Spleen (tissue), 11 donors: ENCODE measurements at regions not wholly inside any gene's neighbourhood (a gene's known extent, or its start where the extent isn't known, plus 50 kb on each side); places are given as distances from the start of the nearest gene placed in this dataset.
"Not testable (repeated sequence)": the region's sequence is repeated elsewhere in the genome, so short reads cannot be mapped to it uniquely, and the experiment has no call there.

ENCODE experiments used
- DNase-seq: peaks from one replicate; pipeline ENCODE4 v3.0.0-alpha.2; 2020
- H3K27ac ChIP-seq, 8 donors: fragments of 200-600 bp; sonication (generic) in 7 of 8; 1 replicate in 4 of 8; 2 replicates in 4 of 8; pipeline versions ENCODE4 v1.5.0 to v1.8.0; 2016 to 2021; ENCODE audit warnings: inconsistent platforms in 4 of 8, mild to moderate bottlenecking in 4 of 8, moderate library complexity in 1 of 8
- H3K27me3 ChIP-seq, 7 donors: fragments of 200-600 bp; sonication (generic) in 6 of 7; replicated peaks in 1 of 7; 1 replicate in 4 of 7; 2 replicates in 3 of 7; pipeline versions ENCODE4 v1.5.0 to v1.8.0; 2016 to 2021; ENCODE audit warnings: inconsistent platforms in 3 of 7, mild to moderate bottlenecking in 1 of 7
- H3K36me3 ChIP-seq, 6 donors: fragments of 200-600 bp; sonication (generic) in 5 of 6; 1 replicate in 4 of 6; 2 replicates in 2 of 6; pipeline versions ENCODE4 v1.5.0 to v1.8.0; 2016 to 2021; ENCODE audit warnings: inconsistent platforms in 2 of 6
- H3K4me1 ChIP-seq, 6 donors: fragments of 200-600 bp; sonication (generic) in 5 of 6; 1 replicate in 3 of 6; 2 replicates in 3 of 6; pipeline versions ENCODE4 v1.5.0 to v1.8.0; 2016 to 2021; ENCODE audit warnings: inconsistent platforms in 3 of 6
- H3K4me3 ChIP-seq, 8 donors: fragments of 200-600 bp; sonication (generic) in 7 of 8; 1 replicate in 4 of 8; 2 replicates in 4 of 8; pipeline versions ENCODE4 v1.5.0 to v1.8.0; 2016 to 2021; ENCODE audit warnings: inconsistent platforms in 4 of 8, mild to moderate bottlenecking in 4 of 8, moderate library complexity in 2 of 8
- H3K9me3 ChIP-seq, 8 donors: fragments of 200-600 bp; sonication (generic) in 7 of 8; 1 replicate in 4 of 8; 2 replicates in 4 of 8; pipeline versions ENCODE4 v1.5.0 to v1.8.0; 2016 to 2021; ENCODE audit warnings: inconsistent platforms in 4 of 8
- POLR2A ChIP-seq, 3 donors: fragments of 450-650 bp; IDR thresholded peaks; one replicate each; pipeline ENCODE4 v1.5.1; 2017; ENCODE audit warnings: antibody characterized with exemption in 3 of 3, mild to moderate bottlenecking in 1 of 3
- POLR2AphosphoS5 ChIP-seq, 3 donors: sonication (generic); formaldehyde crosslinking; IDR thresholded peaks; one replicate each; pipeline ENCODE4 v1.5.1; 2017; ENCODE audit warnings: antibody characterized with exemption in 3 of 3
- WGBS, 5 donors: extraction: QIAGEN DNeasy Blood & Tissue Kit in 3 of 5; methylation state at CpG; one replicate each; pipeline versions ENCODE4 v1.1.5 to v1.1.7; 2013 to 2018; 5-methylcytosine and 5-hydroxymethylcytosine counted together
- intact Hi-C: fragments of 100-400 bp; cut with DNase I; formaldehyde crosslinking; loops from one replicate; pipeline ENCODE4 v1.15.0; 2023; ENCODE audit warnings: low total_unique reads
- TF ChIP-seq, protein P1 (sequence below), 11 experiments: fragments of 200-600 bp in 7 of 11; fragments of 450-650 bp in 4 of 11; sonication (generic) in 4 of 11; IDR thresholded peaks in 8 of 11; conservative IDR thresholded peaks in 3 of 11; 1 replicate in 7 of 11; 2 replicates in 4 of 11; pipeline versions ENCODE4 v1.4.0 to v1.8.0; 2016 to 2021; ENCODE audit warnings: antibody characterized with exemption in 11 of 11, inconsistent platforms in 4 of 11, mild to moderate bottlenecking in 1 of 11
- donor health status: healthy with polysubstance abuse.
- donor health status: DM: no; HTN: no; CAD: no; lungs with moderate emphysema.
- donor health status: DM: no; HTN: no; CAD: no.
- donor health status: Bipolar disorder and iron deficiency.
- donor health status: healthy.
- donor health status: DM: no; HTN: no; CAD: no.
- donor health status: DM: yes; HTN: yes; CAD: no.

DNA sequence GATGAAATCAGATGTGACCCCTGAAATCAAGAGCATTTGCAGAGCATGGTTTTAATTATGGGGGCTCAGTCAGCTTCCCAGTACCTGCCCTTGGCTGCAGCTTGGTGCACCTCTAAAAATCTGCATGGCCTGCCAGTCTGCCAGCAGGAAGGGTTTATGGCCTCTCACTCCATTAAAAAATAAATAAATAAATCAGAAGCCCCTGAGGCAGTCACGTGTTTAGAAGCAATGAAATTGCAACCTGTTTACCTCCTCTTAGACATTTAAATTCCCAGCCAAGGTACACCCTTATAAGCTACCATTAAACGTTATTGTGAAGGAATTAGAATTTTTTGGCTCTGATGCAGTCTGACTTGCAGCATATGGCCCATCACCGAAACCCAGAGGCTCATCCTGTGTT lies 114.0 kb upstream of the LDB2 start:
- H3K4me3 ChIP-seq = no peak overlapping the region
- intact Hi-C loops = no loop called here
- no peaks in the 10 kb centered on the region for H3K27me3 ChIP-seq
- TF ChIP-seq, protein P1, sequence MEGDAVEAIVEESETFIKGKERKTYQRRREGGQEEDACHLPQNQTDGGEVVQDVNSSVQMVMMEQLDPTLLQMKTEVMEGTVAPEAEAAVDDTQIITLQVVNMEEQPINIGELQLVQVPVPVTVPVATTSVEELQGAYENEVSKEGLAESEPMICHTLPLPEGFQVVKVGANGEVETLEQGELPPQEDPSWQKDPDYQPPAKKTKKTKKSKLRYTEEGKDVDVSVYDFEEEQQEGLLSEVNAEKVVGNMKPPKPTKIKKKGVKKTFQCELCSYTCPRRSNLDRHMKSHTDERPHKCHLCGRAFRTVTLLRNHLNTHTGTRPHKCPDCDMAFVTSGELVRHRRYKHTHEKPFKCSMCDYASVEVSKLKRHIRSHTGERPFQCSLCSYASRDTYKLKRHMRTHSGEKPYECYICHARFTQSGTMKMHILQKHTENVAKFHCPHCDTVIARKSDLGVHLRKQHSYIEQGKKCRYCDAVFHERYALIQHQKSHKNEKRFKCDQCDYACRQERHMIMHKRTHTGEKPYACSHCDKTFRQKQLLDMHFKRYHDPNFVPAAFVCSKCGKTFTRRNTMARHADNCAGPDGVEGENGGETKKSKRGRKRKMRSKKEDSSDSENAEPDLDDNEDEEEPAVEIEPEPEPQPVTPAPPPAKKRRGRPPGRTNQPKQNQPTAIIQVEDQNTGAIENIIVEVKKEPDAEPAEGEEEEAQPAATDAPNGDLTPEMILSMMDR (IDR thresholded peaks at IDR 0.05 in 8 of 11, conservative IDR thresholded peaks at IDR 0.05 in 3 of 11) = no peak
- TF ChIP-seq POLR2A (IDR thresholded peaks at IDR 0.05) (no peak), POLR2AphosphoS5 (IDR thresholded peaks at IDR 0.05) (no peak)
- no peaks in the 10 kb centered on the region for H3K4me1 ChIP-seq
- 76 to 87% (median 81%) methylated on average over 3 of the region's 3 CpGs for WGBS, 5 donors
- no peak for DNase-seq
- peaks cover 0 to 9% (median 2%) of the 10 kb centered on the region in 8 donors for H3K9me3 ChIP-seq
- no peaks in the 10 kb centered on the region for H3K36me3 ChIP-seq
- no peak overlapping the region for H3K27ac ChIP-seq

DNA sequence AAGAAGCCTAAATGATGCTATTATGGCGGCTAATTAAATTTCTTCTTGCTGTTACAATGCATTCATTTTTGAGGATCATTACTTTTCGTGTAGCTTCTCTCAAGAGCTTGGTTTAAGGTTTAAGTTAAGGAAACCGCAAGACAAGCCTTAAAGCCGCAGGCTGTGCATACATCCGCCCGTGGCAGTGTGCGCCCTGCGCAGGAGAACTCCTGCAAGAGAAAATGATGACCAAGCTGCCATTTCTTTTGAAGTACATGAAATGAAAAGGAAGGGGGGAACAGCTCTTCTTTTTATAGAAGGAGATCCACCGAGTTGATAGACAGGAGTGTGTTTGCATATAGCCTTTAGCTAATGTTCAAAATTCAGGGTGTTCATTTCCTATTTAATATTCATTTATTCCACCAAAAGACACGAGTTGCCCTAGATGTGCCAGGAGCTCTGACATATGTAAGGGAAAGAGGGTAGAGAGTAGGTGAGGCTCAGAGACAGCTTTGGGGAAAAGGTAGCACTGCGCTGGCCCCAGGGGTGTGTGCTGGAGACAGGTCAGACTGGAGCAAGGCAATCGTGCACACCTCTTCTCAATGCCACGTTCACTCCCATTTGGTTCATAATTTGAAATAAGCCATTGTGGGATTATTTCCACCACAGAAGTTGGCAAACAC lies 112.1 kb upstream of the LDB2 start:
- peaks cover 0 to 9% (median 2%) of the 10 kb centered on the region in 8 donors for H3K9me3 ChIP-seq
- H3K27ac ChIP-seq = no peak overlapping the region
- H3K27me3 ChIP-seq = no peaks in the 10 kb centered on the region
- H3K4me1 ChIP-seq = no peaks in the 10 kb centered on the region
- H3K4me3 ChIP-seq = no peak overlapping the region
- DNase-seq = no peak
- intact Hi-C loops = no loop called here
- H3K36me3 ChIP-seq = no peaks in the 10 kb centered on the region
- WGBS, 5 donors = 89 to 95% (median 91%) methylated on average over 13 of the region's 13 CpGs
- TF ChIP-seq, protein P1 (IDR thresholded peaks at IDR 0.05 in 8 of 11, conservative IDR thresholded peaks at IDR 0.05 in 3 of 11) = no peak
- no peak for TF ChIP-seq POLR2AphosphoS5 (IDR thresholded peaks at IDR 0.05)
- no peak for TF ChIP-seq POLR2A (IDR thresholded peaks at IDR 0.05)

DNA sequence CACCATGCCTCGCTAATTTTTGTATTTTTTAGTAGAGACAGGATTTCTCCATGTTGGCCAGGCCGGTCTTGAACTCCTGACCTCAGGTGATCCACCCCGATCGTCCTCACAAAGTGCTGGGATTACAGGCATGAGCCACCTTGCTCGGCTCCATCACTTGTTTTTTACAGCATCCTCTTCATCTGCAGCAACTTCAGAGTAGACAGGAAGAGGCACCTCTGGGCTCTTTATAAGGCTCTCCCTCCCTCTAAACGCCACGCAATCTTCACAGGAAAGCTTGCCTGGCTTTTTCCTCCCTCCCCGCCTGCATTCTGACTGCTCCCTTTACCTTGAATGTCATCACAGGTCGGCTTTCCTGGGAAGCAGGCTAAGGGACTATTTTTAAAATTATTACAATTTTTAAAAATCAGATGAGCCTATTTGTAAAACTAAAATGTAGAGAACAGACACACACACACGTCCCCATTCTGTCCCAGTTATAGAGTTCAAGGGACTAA lies 111.5 kb upstream of the LDB2 start:
- H3K27me3 ChIP-seq = peaks cover 0 to 2% (median 0%) of the 10 kb centered on the region in 7 donors
- intact Hi-C loops = no loop called here
- peaks cover 0 to 7% (median 2%) of the 10 kb centered on the region in 8 donors for H3K9me3 ChIP-seq
- no peak for TF ChIP-seq POLR2AphosphoS5 (IDR thresholded peaks at IDR 0.05)
- TF ChIP-seq POLR2A (IDR thresholded peaks at IDR 0.05) = no peak
- TF ChIP-seq, protein P1 (IDR thresholded peaks at IDR 0.05 in 8 of 11, conservative IDR thresholded peaks at IDR 0.05 in 3 of 11) = no peak
- H3K4me3 ChIP-seq = no peak overlapping the region
- DNase-seq = no peak
- no peaks in the 10 kb centered on the region for H3K4me1 ChIP-seq
- no peaks in the 10 kb centered on the region for H3K36me3 ChIP-seq
- H3K27ac ChIP-seq = no peak overlapping the region
- 67 to 72% (median 71%) methylated on average over 10 of the region's 10 CpGs for WGBS, 5 donors

DNA sequence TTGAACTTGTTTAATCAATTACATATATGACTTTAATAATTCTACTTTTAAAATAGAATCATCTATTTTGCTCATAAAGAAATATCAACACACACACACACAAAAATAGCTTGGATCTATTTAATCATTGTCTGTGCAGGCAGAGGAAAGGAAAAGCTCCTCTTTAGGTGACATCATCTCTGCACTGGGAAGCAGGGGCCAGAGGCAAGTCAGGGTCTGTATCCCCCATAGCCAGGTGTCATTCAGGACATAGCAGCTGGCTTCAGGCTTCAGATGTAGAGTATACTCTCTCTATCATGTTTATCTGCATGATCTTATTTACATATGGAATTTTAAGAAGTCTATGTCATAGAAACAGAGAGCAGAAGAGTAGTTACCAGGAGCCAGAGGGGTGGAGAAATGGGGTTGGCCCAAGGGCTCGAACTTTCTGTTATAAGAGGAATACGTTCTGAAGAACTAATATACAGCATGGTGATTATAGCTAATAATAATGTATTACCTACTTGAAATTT lies 110.4 kb upstream of the LDB2 start:
- intact Hi-C loops = no loop called here
- Histone ChIP-seq H3K36me3 (no peaks in the 10 kb centered on the region), H3K4me3 (no peak overlapping the region), H3K9me3 (no peaks in the 10 kb centered on the region), H3K27me3 (peaks cover 0 to 4% (median 0%) of the 10 kb centered on the region in 7 donors), H3K27ac (no peak overlapping the region), H3K4me1 (no peaks in the 10 kb centered on the region)
- WGBS, 5 donors = 74 to 95% (median 91%) methylated on average over 2 of the region's 2 CpGs
- no peak for TF ChIP-seq POLR2A (IDR thresholded peaks at IDR 0.05)
- TF ChIP-seq POLR2AphosphoS5 (IDR thresholded peaks at IDR 0.05) = no peak
- TF ChIP-seq, protein P1 (IDR thresholded peaks at IDR 0.05 in 8 of 11, conservative IDR thresholded peaks at IDR 0.05 in 3 of 11) = no peak
- no peak for DNase-seq

DNA sequence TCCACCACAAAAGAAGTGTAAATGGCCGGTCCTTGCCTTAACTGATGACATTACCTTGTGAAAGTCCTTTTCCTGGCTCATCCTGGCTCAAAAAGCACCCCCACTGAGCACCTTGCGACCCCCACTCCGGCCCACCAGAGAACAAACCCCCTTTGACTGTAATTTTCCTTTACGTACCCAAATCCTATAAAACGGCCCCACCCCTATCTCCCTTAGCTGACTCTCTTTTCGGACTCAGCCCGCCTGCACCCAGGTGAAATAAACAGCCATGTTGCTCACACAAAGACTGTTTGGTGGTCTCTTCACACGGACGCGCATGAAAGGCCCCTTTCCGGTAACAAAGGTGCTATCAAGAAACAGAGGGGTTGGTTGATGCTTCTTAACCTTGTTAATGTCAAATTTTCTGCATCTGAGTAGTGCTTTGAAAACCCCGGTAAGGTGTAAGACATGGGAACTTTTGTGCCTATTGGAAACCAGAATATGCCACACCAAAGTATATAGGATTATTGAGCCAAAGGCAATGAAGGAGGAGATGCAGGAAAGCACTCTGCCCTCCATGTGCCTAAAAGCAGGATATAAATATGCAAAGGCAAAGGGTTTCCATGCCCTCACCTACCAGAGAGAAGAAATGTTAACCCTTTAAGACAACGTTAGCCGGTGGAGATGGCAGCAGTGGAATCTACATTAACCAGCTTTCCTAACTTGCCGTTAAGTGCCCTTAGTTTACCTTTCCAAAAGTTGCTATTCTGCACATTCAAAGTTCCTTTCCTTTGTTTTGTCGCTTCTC lies 105.4 kb upstream of the LDB2 start:
- WGBS, 5 donors = 83 to 87% (median 84%) methylated on average over 16 of the region's 16 CpGs
- H3K27me3 ChIP-seq, intact Hi-C loops, H3K36me3 ChIP-seq, H3K4me1 ChIP-seq, H3K9me3 ChIP-seq, H3K27ac ChIP-seq, H3K4me3 ChIP-seq, DNase-seq: not testable (repeated sequence)
